HCT116 (cell line): ENCODE measurements at regions not wholly inside any gene's neighbourhood (a gene's known extent, or its start where the extent isn't known, plus 50 kb on each side); places are given as distances from the start of the nearest gene placed in this dataset.

ENCODE experiments used
- ATAC-seq: fragments of 200-7000 bp; cut with Tn5 transposase; 2 replicates; pipeline ENCODE4 v1.9.1; 2020; ENCODE audit warnings: mild to moderate bottlenecking, moderate library complexity
- BruUV-seq: library from RNA; stranded (reverse); fragments of 400-500 nt; replicated peaks from 2 replicates; lab custom pipeline; 2021; lab: Mats Ljungman, UMichigan
- CTCF ChIA-PET: fragments of 300-600 bp; sonication (Branson Sonifier 250); formaldehyde crosslinking; loops from one replicate; lab custom pipeline; 2021; ENCODE audit warnings: antibody characterized with exemption; lab: Charles Lee
- POLR2A ChIA-PET: fragments of 300-600, 350-600 bp; sonication (Branson Sonifier 250); formaldehyde crosslinking; loops from one replicate; lab custom pipeline; 2021; ENCODE audit warnings: antibody characterized with exemption; lab: Charles Lee
- RAD21 ChIA-PET, 2 experiments: fragments of 300-600 bp; sonication (Branson Sonifier 250); formaldehyde crosslinking; loops; one replicate each; lab custom pipeline; 2023; ENCODE audit warnings: low total read pairs in 2 of 2; ENCODE audit not compliant: uncharacterized antibody in 2 of 2, unreplicated experiment in 2 of 2, low non-redundant PET in 1 of 2; lab: Charles Lee
- DNase-seq: peaks from one replicate; pipeline ENCODE4 v3.0.0-alpha.2; 2010; ENCODE audit warnings: low read depth, low spot score
- H2AFZ ChIP-seq: fragments of 200-600 bp; shearing (Covaris generic), sonication (generic); 2 replicates; pipeline ENCODE4 v1.6.1; 2017; ENCODE audit warnings: low read depth, mixed run types, mixed read lengths, antibody characterized with exemption, low read length; ENCODE audit not compliant: poor library complexity, severe bottlenecking
- H3K27ac ChIP-seq: 2 replicates; pipeline ENCODE4 v1.5.1; 2012; ENCODE audit warnings: low read depth, low read length
- H3K27me3 ChIP-seq: fragments of 200-600 bp; sonication (generic); 2 replicates; pipeline ENCODE4 v1.6.1; 2016; ENCODE audit warnings: mixed run types, low read length, mixed read lengths; ENCODE audit not compliant: insufficient read depth
- H3K36me3 ChIP-seq, 2 experiments: fragments of 200-500 bp in 1 of 2; fragments of 200-600 bp in 1 of 2; sonication (Bioruptor generic) in 1 of 2; sonication (generic) in 1 of 2; 2 replicates each; pipeline versions ENCODE4 v1.5.1 to v1.6.1; 2014 to 2016; ENCODE audit warnings: low read length in 2 of 2, inconsistent platforms in 1 of 2, mixed read lengths in 1 of 2, mixed run types in 1 of 2; ENCODE audit not compliant: insufficient read depth in 2 of 2, control insufficient read depth in 1 of 2
- H3K4me1 ChIP-seq, 2 experiments: fragments of 200-600 bp in 1 of 2; sonication (generic) in 1 of 2; 2 replicates each; pipeline versions ENCODE4 v1.5.1 to v1.6.1; 2012 to 2017; ENCODE audit warnings: low read length in 2 of 2, inconsistent platforms in 1 of 2, mild to moderate bottlenecking in 1 of 2, mixed read lengths in 1 of 2, mixed run types in 1 of 2, moderate library complexity in 1 of 2; ENCODE audit not compliant: insufficient read depth in 2 of 2, control insufficient read depth in 1 of 2
- H3K4me2 ChIP-seq: fragments of 200-600 bp; sonication (generic); 2 replicates; pipeline ENCODE4 v1.6.1; 2017; ENCODE audit warnings: mixed run types, low read length, mixed read lengths
- H3K4me3 ChIP-seq, 2 experiments: fragments of 200-600 bp in 1 of 2; sonication (generic) in 1 of 2; replicated peaks in 1 of 2; 2 replicates each; pipeline ENCODE4 v1.5.1; 2011 to 2016; ENCODE audit warnings: low read length in 2 of 2, control low read depth in 1 of 2, low read depth in 1 of 2, mild to moderate bottlenecking in 1 of 2, mixed read lengths in 1 of 2, mixed run types in 1 of 2
- H3K79me2 ChIP-seq: fragments of 200-600 bp; sonication (generic); 2 replicates; pipeline ENCODE4 v1.6.1; 2017; ENCODE audit warnings: mild to moderate bottlenecking, mixed run types, low read length, moderate library complexity, mixed read lengths; ENCODE audit not compliant: insufficient read depth
- H3K9ac ChIP-seq: fragments of 200-600 bp; sonication (generic); 2 replicates; pipeline ENCODE4 v1.6.1; 2016; ENCODE audit warnings: low read length, mixed read lengths
- H3K9me2 ChIP-seq: fragments of 200-600 bp; sonication (generic), shearing (Covaris generic); 2 replicates; pipeline ENCODE4 v1.6.1; 2017; ENCODE audit warnings: mixed run types, mild to moderate bottlenecking, moderate library complexity; ENCODE audit not compliant: insufficient read depth
- H3K9me3 ChIP-seq, 2 experiments: fragments of 200-500 bp in 1 of 2; fragments of 200-600 bp in 1 of 2; sonication (Bioruptor generic) in 1 of 2; sonication (generic) in 1 of 2; 2 replicates each; pipeline ENCODE4 v1.6.1; 2014 to 2017; ENCODE audit warnings: low read length in 2 of 2, mixed read lengths in 2 of 2, inconsistent platforms in 1 of 2, low read depth in 1 of 2, mild to moderate bottlenecking in 1 of 2, mixed run types in 1 of 2, moderate library complexity in 1 of 2; ENCODE audit not compliant: control insufficient read depth in 1 of 2, insufficient read depth in 1 of 2
- H4K20me1 ChIP-seq: fragments of 200-600 bp; sonication (generic), shearing (Covaris generic); 2 replicates; pipeline ENCODE4 v1.6.1; 2017; ENCODE audit warnings: mixed run types, mild to moderate bottlenecking, moderate library complexity; ENCODE audit not compliant: insufficient read depth
- CBX3 ChIP-seq: IDR thresholded peaks from 2 replicates; pipeline ENCODE4 v1.6.1; 2012; ENCODE audit warnings: low read depth
- CEBPB ChIP-seq: IDR thresholded peaks from 2 replicates; pipeline ENCODE4 v1.6.1; 2012; ENCODE audit warnings: low read depth
- EZH2phosphoT487 ChIP-seq: fragments of 200-600 bp; IDR thresholded peaks from 2 replicates; pipeline ENCODE4 v1.6.1; 2018; ENCODE audit warnings: antibody characterized with exemption, borderline replicate concordance
- FOSL1 ChIP-seq: IDR thresholded peaks from 2 replicates; pipeline ENCODE4 v1.6.1; 2012; ENCODE audit warnings: low read depth
- JUND ChIP-seq: IDR thresholded peaks from 2 replicates; pipeline ENCODE4 v1.6.1; 2012
- SRF ChIP-seq: IDR thresholded peaks from 2 replicates; pipeline ENCODE4 v1.6.1; 2012; ENCODE audit warnings: low read depth
- YY1 ChIP-seq: IDR thresholded peaks from 2 replicates; pipeline ENCODE4 v1.6.1; 2011; ENCODE audit warnings: low read length, low read depth, moderate library complexity, mild to moderate bottlenecking; ENCODE audit not compliant: insufficient replicate concordance; ENCODE audit errors: extremely low read depth
- ZFX ChIP-seq: fragments of 450-650 bp; IDR thresholded peaks from 2 replicates; pipeline ENCODE4 v1.6.1; 2017
- ZNF274 ChIP-seq: fragments of 200-500 bp; sonication (Bioruptor generic); IDR thresholded peaks from 2 replicates; pipeline ENCODE4 v1.6.1; 2014; ENCODE audit warnings: mild to moderate bottlenecking, low read depth, low read length, inconsistent platforms
- intact Hi-C: fragments of 100-400 bp; cut with micrococcal nuclease; formaldehyde crosslinking; loops from 2 replicates; pipeline ENCODE4 v1.10.0; 2022
- TF ChIP-seq, protein P1 (sequence below): IDR thresholded peaks from 2 replicates; pipeline ENCODE4 v1.6.1; 2012
- TF ChIP-seq, protein P2 (sequence below): IDR thresholded peaks from 2 replicates; pipeline ENCODE4 v1.6.1; 2012; ENCODE audit warnings: low read depth
- TF ChIP-seq, protein P3 (sequence below), 3 experiments: fragments of 200-600 bp in 1 of 3; sonication (generic) in 1 of 3; IDR thresholded peaks in 2 of 3; conservative IDR thresholded peaks in 1 of 3; 2 replicates each; pipeline ENCODE4 v1.5.1; 2012 to 2017; ENCODE audit warnings: low read depth in 2 of 3, low read length in 2 of 3, antibody characterized with exemption in 1 of 3, borderline replicate concordance in 1 of 3, control low read depth in 1 of 3, mild to moderate bottlenecking in 1 of 3, mixed read lengths in 1 of 3, mixed run types in 1 of 3, moderate library complexity in 1 of 3; ENCODE audit not compliant: insufficient read depth in 1 of 3

DNA sequence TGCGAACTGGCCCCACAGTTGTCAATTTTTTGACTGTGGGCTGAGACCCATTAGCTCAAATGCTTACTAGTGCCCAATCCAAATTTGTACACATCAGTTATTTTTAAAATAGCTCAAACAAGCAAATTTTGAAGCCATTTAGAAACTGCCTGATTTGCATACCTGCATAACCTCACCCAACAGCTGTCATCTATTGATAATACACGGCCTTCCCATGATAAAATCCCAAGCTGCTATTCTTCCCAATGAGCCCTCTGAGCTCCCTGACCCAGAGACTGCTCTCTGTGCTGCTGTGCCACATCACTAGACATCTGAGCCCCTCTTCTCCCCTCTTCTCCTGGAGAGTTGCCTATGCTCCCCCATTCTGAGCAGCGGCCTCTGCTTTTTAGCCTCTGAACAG lies 140.5 kb upstream of the EEF1E1 start (continued):
- TF ChIP-seq EZH2phosphoT487 (no peak), CEBPB (no peak)

DNA sequence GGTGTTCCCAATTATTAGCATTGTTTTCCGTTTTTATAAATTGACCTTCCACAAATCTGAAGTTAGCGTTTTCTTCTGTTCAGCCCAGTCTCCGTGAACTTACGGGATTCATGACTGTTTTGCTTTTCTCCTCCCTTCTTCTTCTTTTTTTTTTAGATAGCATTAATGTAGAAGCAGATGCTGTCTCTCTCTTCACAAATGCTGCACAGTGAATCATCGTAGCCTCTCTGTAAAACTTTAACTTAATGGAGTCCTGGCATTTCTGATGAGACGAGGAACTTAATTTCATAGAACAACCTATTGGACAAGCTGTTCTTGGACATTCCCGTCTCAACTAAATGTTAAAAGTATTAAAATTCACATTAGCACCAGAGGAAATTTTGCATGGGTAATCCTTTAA lies 138.0 kb upstream of the EEF1E1 start:
- no peak overlapping the region for H3K27ac ChIP-seq
- H2AFZ ChIP-seq = no peak overlapping the region
- no peak for ATAC-seq
- peaks cover 28% of the 10 kb centered on the region for H3K27me3 ChIP-seq
- H4K20me1 ChIP-seq = no peaks in the 10 kb centered on the region
- H3K9me2 ChIP-seq = no peaks in the 10 kb centered on the region
- H3K9me3 ChIP-seq = no peaks in the 10 kb centered on the region
- ChIA-PET CTCF (no interaction called here), POLR2A (no interaction called here), RAD21 (no interaction called here)
- no peak for DNase-seq
- intact Hi-C loops = no loop called here
- H3K79me2 ChIP-seq = no peaks in the 10 kb centered on the region
- H3K4me2 ChIP-seq = no peak overlapping the region
- no peak for TF ChIP-seq FOSL1
- no peaks in the 10 kb centered on the region for H3K36me3 ChIP-seq
- H3K4me1 ChIP-seq = no peaks in the 10 kb centered on the region
- no peak overlapping the region for H3K4me3 ChIP-seq
- no peak overlapping the region for H3K9ac ChIP-seq
- BruUV-seq = no TSS peak

DNA sequence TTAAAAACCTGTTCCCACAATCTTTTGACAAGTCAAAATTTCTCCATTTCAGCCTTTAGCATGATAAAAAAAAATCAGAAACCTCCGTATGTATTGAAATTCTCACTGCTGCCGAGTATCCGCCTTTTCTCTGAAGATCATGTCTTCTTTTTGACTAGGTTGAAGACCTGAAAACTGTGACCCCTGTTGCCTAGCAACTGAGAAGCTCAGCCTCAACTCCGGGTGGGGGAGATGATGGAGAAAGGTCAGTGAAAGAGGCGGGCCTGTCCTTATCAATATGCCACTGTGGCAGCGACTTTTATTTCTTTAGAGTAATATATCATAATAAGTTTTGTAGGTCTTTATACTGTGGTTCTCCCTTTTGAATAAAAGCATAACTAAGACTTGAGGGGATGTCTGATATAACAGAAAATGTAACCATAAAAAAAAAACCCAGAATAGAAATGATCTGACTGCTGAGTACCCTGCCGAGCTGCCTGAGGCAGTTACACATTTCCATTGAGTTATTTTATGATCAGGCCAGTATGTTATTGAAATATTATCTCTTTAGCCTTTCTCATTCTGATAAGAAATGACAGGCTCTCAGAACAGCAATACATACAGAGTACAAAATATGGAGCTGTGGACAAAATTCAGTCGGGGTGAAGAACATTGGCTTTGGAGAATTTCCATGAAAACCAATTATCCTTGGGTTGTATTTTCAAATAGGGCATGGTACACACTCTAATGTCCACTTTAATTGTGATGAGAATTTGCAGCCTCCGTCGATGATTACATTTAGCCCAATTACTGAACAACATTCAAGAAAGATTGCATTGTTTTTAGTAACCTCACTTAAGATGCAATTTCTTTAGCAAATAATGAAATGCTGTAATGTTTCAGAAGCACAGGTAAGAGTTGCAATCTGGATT lies 136.7 kb upstream of the EEF1E1 start:
- H3K4me3 ChIP-seq = no peak overlapping the region
- H3K4me2 ChIP-seq = no peak overlapping the region
- H2AFZ ChIP-seq = no peak overlapping the region
- ATAC-seq (no peak), DNase-seq (no peak)
- no peaks in the 10 kb centered on the region for H3K9me2 ChIP-seq
- H3K36me3 ChIP-seq = no peaks in the 10 kb centered on the region
- H3K79me2 ChIP-seq = no peaks in the 10 kb centered on the region
- intact Hi-C loops = no loop called here
- no peak overlapping the region for H3K9ac ChIP-seq
- POLR2A ChIA-PET = no interaction called here
- no peaks in the 10 kb centered on the region for H4K20me1 ChIP-seq
- no peaks in the 10 kb centered on the region for H3K4me1 ChIP-seq
- BruUV-seq = no TSS peak
- H3K9me3 ChIP-seq = no peaks in the 10 kb centered on the region
- H3K27me3 ChIP-seq = peaks cover 28% of the 10 kb centered on the region
- CTCF ChIA-PET = no interaction called here
- H3K27ac ChIP-seq = no peak overlapping the region
- RAD21 ChIA-PET = no interaction called here
- TF ChIP-seq ZNF274 (no peak), JUND (no peak), CBX3 (no peak), ZFX (no peak), CEBPB (no peak), YY1 (no peak), EZH2phosphoT487 (no peak), SRF (no peak)
- TF ChIP-seq, protein P1, sequence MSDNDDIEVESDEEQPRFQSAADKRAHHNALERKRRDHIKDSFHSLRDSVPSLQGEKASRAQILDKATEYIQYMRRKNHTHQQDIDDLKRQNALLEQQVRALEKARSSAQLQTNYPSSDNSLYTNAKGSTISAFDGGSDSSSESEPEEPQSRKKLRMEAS = no peak
- TF ChIP-seq, protein P2, sequence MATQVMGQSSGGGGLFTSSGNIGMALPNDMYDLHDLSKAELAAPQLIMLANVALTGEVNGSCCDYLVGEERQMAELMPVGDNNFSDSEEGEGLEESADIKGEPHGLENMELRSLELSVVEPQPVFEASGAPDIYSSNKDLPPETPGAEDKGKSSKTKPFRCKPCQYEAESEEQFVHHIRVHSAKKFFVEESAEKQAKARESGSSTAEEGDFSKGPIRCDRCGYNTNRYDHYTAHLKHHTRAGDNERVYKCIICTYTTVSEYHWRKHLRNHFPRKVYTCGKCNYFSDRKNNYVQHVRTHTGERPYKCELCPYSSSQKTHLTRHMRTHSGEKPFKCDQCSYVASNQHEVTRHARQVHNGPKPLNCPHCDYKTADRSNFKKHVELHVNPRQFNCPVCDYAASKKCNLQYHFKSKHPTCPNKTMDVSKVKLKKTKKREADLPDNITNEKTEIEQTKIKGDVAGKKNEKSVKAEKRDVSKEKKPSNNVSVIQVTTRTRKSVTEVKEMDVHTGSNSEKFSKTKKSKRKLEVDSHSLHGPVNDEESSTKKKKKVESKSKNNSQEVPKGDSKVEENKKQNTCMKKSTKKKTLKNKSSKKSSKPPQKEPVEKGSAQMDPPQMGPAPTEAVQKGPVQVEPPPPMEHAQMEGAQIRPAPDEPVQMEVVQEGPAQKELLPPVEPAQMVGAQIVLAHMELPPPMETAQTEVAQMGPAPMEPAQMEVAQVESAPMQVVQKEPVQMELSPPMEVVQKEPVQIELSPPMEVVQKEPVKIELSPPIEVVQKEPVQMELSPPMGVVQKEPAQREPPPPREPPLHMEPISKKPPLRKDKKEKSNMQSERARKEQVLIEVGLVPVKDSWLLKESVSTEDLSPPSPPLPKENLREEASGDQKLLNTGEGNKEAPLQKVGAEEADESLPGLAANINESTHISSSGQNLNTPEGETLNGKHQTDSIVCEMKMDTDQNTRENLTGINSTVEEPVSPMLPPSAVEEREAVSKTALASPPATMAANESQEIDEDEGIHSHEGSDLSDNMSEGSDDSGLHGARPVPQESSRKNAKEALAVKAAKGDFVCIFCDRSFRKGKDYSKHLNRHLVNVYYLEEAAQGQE = no peak
- TF ChIP-seq, protein P3, sequence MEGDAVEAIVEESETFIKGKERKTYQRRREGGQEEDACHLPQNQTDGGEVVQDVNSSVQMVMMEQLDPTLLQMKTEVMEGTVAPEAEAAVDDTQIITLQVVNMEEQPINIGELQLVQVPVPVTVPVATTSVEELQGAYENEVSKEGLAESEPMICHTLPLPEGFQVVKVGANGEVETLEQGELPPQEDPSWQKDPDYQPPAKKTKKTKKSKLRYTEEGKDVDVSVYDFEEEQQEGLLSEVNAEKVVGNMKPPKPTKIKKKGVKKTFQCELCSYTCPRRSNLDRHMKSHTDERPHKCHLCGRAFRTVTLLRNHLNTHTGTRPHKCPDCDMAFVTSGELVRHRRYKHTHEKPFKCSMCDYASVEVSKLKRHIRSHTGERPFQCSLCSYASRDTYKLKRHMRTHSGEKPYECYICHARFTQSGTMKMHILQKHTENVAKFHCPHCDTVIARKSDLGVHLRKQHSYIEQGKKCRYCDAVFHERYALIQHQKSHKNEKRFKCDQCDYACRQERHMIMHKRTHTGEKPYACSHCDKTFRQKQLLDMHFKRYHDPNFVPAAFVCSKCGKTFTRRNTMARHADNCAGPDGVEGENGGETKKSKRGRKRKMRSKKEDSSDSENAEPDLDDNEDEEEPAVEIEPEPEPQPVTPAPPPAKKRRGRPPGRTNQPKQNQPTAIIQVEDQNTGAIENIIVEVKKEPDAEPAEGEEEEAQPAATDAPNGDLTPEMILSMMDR (IDR thresholded peaks at IDR 0.05 in 2 of 3, conservative IDR thresholded peaks at IDR 0.05 in 1 of 3; ENCODE audit: borderline replicate concordance in 1 of 3, insufficient read depth in 1 of 3, low read depth in 2 of 3, low read length in 2 of 3) = no peak
